ENCODE measurements at regions not wholly inside any gene's neighbourhood (a gene's known extent, or its start where the extent isn't known, plus 50 kb on each side); places are given as distances from the start of the nearest gene placed in this dataset.

DNA sequence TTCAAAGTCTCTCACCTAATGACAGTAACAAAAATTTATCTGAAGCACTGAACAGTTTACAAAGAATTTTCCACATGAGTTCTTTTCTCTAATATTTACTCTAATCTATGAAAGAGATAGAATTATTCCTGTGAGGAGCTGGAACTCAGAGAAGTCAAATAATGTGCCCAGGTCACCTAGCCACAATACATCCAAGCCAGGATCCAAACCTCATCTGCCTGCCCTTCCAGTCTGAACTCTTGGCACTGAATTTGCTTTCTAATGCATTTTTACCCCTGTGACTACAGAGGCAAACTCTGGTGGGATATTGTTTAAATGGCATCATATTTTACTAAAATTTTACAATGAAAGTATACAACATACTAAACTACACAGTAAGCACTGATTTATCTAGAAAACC, 191.4 kb upstream of the RORA start:
- H4K20me1 ChIP-seq (ENCODE audit: insufficient read depth, low read length) = no peaks in the 10 kb centered on the region
- TF ChIP-seq EZH2phosphoT487 (IDR thresholded peaks at IDR 0.05; ENCODE audit: low read depth) = no peak
- TF ChIP-seq, protein P1, sequence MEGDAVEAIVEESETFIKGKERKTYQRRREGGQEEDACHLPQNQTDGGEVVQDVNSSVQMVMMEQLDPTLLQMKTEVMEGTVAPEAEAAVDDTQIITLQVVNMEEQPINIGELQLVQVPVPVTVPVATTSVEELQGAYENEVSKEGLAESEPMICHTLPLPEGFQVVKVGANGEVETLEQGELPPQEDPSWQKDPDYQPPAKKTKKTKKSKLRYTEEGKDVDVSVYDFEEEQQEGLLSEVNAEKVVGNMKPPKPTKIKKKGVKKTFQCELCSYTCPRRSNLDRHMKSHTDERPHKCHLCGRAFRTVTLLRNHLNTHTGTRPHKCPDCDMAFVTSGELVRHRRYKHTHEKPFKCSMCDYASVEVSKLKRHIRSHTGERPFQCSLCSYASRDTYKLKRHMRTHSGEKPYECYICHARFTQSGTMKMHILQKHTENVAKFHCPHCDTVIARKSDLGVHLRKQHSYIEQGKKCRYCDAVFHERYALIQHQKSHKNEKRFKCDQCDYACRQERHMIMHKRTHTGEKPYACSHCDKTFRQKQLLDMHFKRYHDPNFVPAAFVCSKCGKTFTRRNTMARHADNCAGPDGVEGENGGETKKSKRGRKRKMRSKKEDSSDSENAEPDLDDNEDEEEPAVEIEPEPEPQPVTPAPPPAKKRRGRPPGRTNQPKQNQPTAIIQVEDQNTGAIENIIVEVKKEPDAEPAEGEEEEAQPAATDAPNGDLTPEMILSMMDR (IDR thresholded peaks at IDR 0.05; ENCODE audit: low read depth, low read length) = no peak
- peaks cover 6% of the 10 kb centered on the region; the same call in 1 of the 2 replicates for H3K27me3 ChIP-seq (ENCODE audit: low read depth, low read length)
- no peak overlapping the region for H3K4me2 ChIP-seq (ENCODE audit: low read length)
- no peaks in the 10 kb centered on the region for H3K9me3 ChIP-seq (ENCODE audit: insufficient read depth, low read length)
- H3K27ac ChIP-seq (ENCODE audit: low read length) = no peak overlapping the region
- H3K9ac ChIP-seq (ENCODE audit: low read length) = no peak overlapping the region
- no peaks in the 10 kb centered on the region for H3K4me1 ChIP-seq (ENCODE audit: low read length)
- no peaks in the 10 kb centered on the region for H3K36me3 ChIP-seq (replicated peaks; ENCODE audit: low read depth, low read length)
- H2AFZ ChIP-seq (ENCODE audit: low read depth, low read length) = no peak overlapping the region
- H3K4me3 ChIP-seq (ENCODE audit: low read length) = no peak overlapping the region
- no peaks in the 10 kb centered on the region for H3K79me2 ChIP-seq (ENCODE audit: low read length)

DNA sequence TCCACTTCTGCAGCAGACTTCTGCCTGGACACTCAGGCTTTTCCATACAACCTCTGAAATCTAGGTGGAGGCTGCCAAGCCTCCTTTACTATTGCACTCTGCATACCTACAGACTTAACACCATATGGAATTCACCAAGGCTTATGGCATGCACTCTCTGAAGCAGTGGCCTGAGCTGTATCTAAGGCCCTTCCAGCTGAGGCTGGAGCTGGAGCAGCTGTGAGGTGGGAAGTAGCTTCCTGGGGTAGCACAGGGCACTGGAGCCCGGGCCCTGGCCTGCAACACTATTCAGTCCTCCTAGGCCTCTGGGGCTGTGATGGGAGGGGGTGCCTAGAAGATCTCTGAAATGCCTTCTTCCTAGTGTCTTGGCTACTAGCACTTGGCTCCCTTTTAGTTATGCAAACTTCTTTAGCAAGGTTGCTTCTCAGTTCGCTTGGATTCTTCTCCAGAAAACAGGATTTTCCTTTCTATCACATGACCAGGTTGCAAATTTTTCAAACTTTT, 186.6 kb upstream of the RORA start:
- Histone ChIP-seq H3K9me3 (ENCODE audit: insufficient read depth, low read length) (no peaks in the 10 kb centered on the region), H2AFZ (ENCODE audit: low read depth, low read length) (no peak overlapping the region), H3K79me2 (ENCODE audit: low read length) (no peaks in the 10 kb centered on the region), H3K9ac (ENCODE audit: low read length) (no peak overlapping the region), H3K4me1 (ENCODE audit: low read length) (no peaks in the 10 kb centered on the region), H3K4me2 (ENCODE audit: low read length) (no peak overlapping the region), H3K4me3 (ENCODE audit: low read length) (no peak overlapping the region), H3K27ac (ENCODE audit: low read length) (no peak overlapping the region), H3K27me3 (ENCODE audit: low read depth, low read length) (peaks cover 4% of the 10 kb centered on the region; the same call in 1 of the 2 replicates), H3K36me3 (replicated peaks; ENCODE audit: low read depth, low read length) (no peaks in the 10 kb centered on the region), H4K20me1 (ENCODE audit: insufficient read depth, low read length) (no peaks in the 10 kb centered on the region)
- TF ChIP-seq, protein P1 (IDR thresholded peaks at IDR 0.05; ENCODE audit: low read depth, low read length) = no peak
- TF ChIP-seq EZH2phosphoT487 (IDR thresholded peaks at IDR 0.05; ENCODE audit: low read depth) = no peak

DNA sequence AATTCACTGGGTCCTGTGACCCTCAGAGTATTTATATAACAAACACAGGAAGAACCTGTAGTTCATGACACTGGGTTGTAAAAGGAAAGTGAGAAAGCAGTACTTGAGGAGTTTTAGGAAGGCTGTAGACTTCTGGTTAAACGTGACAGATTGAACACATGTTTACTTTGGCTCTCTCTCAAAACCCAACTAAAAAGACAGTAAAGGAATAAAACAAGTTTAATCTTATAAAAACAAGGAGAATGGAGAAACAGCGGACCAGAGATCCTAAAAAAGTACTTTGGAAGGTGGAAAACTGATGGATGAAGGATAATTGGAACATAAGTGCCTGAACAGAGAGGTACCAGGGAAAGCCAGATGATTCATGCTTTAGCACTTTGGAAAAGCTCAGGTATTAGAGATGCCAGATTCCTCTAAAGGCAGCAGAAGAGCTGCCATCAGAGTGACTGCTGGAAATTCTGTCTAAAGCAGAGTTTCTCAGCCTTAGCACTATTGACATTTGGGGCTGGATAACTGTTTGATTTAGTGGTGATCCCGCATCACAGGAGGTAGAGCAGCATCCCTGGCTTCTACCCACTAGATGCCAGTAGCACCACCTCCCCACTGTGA, 182.9 kb upstream of the RORA start:
- H4K20me1 ChIP-seq (ENCODE audit: insufficient read depth, low read length) = no peaks in the 10 kb centered on the region
- H3K9me3 ChIP-seq (ENCODE audit: insufficient read depth, low read length) = no peaks in the 10 kb centered on the region
- H3K9ac ChIP-seq (ENCODE audit: low read length) = no peak overlapping the region
- peaks cover 31% of the 10 kb centered on the region for H3K27me3 ChIP-seq (ENCODE audit: low read depth, low read length)
- H3K27ac ChIP-seq (ENCODE audit: low read length) = no peak overlapping the region
- no peak for TF ChIP-seq EZH2phosphoT487 (IDR thresholded peaks at IDR 0.05; ENCODE audit: low read depth)
- TF ChIP-seq, protein P1 (IDR thresholded peaks at IDR 0.05; ENCODE audit: low read depth, low read length) = no peak
- no peaks in the 10 kb centered on the region for H3K79me2 ChIP-seq (ENCODE audit: low read length)
- no peak overlapping the region for H2AFZ ChIP-seq (ENCODE audit: low read depth, low read length)
- no peaks in the 10 kb centered on the region for H3K4me1 ChIP-seq (ENCODE audit: low read length)
- no peak overlapping the region for H3K4me3 ChIP-seq (ENCODE audit: low read length)
- H3K36me3 ChIP-seq (replicated peaks; ENCODE audit: low read depth, low read length) = no peaks in the 10 kb centered on the region
- no peak overlapping the region for H3K4me2 ChIP-seq (ENCODE audit: low read length)

DNA sequence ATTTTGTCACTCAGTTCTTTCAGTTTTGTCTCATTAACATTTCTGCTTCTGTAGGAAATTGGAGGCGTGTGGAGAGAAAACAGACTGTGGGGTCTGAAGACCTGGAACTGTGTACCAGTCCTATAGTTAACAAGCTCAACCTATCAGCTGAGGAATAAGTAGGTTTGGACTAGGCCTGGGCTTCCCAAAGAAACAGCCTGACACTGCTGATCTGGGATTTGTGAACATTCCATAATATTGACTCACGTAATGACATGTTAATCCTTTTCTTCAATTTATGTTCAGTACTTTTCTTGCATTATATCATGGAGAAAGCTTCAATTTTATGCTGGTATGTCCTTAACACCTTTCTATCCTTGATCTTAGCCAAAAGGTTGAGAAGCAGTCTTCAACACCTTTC, 181.6 kb upstream of the RORA start:
- TF ChIP-seq EZH2phosphoT487 (IDR thresholded peaks at IDR 0.05; ENCODE audit: low read depth) = no peak
- TF ChIP-seq, protein P1 (IDR thresholded peaks at IDR 0.05; ENCODE audit: low read depth, low read length) = no peak
- H3K4me1 ChIP-seq (ENCODE audit: low read length) = no peaks in the 10 kb centered on the region
- no peak overlapping the region for H3K4me3 ChIP-seq (ENCODE audit: low read length)

More for the DNA sequence above, 181.6 kb upstream of the RORA start:
- Histone ChIP-seq H3K36me3 (replicated peaks; ENCODE audit: low read depth, low read length) (no peaks in the 10 kb centered on the region), H3K9ac (ENCODE audit: low read length) (no peak overlapping the region), H2AFZ (ENCODE audit: low read depth, low read length) (no peak overlapping the region), H3K79me2 (ENCODE audit: low read length) (no peaks in the 10 kb centered on the region), H3K4me2 (ENCODE audit: low read length) (no peak overlapping the region), H4K20me1 (ENCODE audit: insufficient read depth, low read length) (no peaks in the 10 kb centered on the region), H3K27me3 (ENCODE audit: low read depth, low read length) (peaks cover 31% of the 10 kb centered on the region), H3K9me3 (ENCODE audit: insufficient read depth, low read length) (no peaks in the 10 kb centered on the region), H3K27ac (ENCODE audit: low read length) (no peak overlapping the region)

All from OCI-LY3 (cell line).